Activated CD8-positive, alpha-beta memory T cell treated with anti-CD3 and anti-CD28 coated beads for 36 hours (primary cell): ENCODE measurements at regions not wholly inside any gene's neighbourhood (a gene's known extent, or its start where the extent isn't known, plus 50 kb on each side); places are given as distances from the start of the nearest gene placed in this dataset.
"Not testable (repeated sequence)": the region's sequence is repeated elsewhere in the genome, so short reads cannot be mapped to it uniquely, and the experiment has no call there.

Experiments used
- CTCF ChIA-PET: fragments of 350-600 bp; sonication (Branson Sonifier 250); formaldehyde crosslinking; loops from one replicate; lab custom pipeline; 2021; ENCODE audit warnings: antibody characterized with exemption; lab: Charles Lee
- POLR2A ChIA-PET: fragments of 350-600 bp; sonication (Branson Sonifier 250); formaldehyde crosslinking; loops from one replicate; lab custom pipeline; 2021; ENCODE audit warnings: antibody characterized with exemption; lab: Charles Lee

- ChIA-PET CTCF (no interaction called here), POLR2A (no interaction called here)
These were observed 66.4 kb upstream of the ADGRA1 start for GRCh38 chr10:133021116-133021962.

- ChIA-PET CTCF (no interaction called here), POLR2A (no interaction called here)
These were observed 67.4 kb upstream of the ADGRA1 start for GRCh38 chr10:133020193-133020817.

DNA sequence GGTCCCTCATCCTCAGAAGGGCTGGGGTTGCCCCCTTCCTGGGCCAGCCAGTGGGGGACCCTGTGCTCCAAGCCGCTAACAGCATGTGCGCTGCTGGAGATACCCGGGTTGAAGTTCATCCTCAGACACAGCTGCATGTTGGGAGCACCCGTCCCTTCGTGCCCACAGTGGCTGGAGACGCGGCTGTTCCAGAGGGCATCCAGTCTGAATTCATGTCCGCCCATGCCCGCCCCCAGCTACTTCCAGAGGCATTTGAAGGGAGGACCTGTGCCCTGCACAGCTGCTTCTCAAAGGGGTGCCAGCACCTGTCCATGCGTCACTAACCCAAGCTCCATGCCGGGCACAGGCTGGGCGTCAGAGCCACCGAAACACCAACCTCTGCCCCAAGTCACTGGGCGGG lies 68.1 kb upstream of the ADGRA1 start:
- ChIA-PET POLR2A (no interaction called here), CTCF (no interaction called here)

- CTCF ChIA-PET, result no interaction called here
- POLR2A ChIA-PET, result no interaction called here
These were observed 68.5 kb upstream of the ADGRA1 start for GRCh38 chr10:133019191-133019590.

- POLR2A ChIA-PET, result no interaction called here
- CTCF ChIA-PET, result no interaction called here
These were observed 69.2 kb upstream of the ADGRA1 start for GRCh38 chr10:133018491-133018890.

GRCh38 chr10:133017203-133017601 lies 70.5 kb upstream of the ADGRA1 start:
- POLR2A ChIA-PET, result no interaction called here

DNA sequence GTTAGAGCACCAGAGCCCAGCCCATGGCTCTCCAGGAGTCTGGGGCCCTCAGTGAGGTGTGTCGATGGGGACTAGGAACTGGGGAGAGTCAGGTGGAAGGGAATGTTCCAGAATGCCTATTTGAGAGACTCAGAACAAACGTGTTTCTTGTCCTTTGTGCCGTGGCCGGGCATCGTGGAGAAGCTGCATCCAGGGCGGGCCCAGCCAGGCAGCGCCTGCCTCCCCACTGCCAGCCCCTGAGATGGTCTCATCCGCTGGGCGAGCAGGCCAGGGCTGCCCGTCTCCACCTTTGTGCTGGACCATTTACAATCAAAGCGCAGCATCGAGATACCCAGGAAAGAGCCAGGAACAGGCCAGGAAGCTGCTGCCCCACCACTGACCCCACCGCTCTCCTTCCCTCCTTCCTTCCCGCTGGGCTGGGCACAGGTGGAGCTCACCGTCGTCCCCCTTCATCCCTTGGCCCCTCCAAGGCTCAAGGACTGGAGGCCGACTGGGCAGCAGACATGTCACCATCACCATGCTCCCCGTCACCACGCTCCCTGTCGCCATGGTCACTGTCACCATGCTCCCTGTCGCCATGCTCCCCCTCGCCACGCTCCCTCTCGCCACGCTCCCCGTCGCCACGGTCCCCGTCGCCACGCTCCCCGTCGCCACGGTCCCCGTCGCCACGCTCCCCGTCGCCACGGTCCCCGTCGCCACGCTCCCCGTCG lies 71.1 kb upstream of the ADGRA1 start:
- POLR2A ChIA-PET, result no interaction called here
- CTCF ChIA-PET, result no interaction called here

More at GRCh38 chr10:133017203-133017601, 70.5 kb upstream of the ADGRA1 start:
- CTCF ChIA-PET, result no interaction called here

DNA sequence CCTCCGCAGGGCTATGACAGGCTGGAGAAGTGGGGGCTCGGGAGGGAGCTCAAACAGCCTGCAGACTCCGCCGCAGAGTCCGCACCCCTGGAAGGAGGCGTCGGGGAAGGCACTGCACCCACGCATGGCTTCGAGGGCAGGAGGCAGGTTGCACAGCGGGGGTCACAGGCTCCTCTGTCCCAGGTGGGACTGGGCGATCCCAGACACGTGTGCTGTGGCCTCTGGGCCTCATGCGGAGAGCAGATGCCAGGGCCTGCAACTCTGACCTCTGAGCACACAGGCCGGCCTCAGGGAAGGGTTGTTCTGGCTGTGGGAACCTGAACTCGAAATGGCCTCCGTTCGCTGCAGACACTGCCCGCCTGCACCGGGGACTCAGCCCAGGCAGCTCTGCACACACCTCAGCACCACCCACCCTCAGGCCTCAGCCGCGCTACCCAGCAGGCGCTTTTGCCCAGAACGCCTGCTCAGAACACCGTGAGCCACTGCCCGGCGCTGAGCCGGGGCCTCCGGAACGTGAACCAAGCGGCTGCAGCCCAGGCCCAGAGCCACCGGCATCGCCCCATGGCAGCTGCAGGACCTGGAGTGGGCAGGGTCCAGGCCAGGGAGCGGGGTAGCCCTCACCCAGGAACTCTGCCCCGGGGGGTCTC lies 71.8 kb upstream of the ADGRA1 start:
- ChIA-PET POLR2A (no interaction called here), CTCF (no interaction called here)

DNA sequence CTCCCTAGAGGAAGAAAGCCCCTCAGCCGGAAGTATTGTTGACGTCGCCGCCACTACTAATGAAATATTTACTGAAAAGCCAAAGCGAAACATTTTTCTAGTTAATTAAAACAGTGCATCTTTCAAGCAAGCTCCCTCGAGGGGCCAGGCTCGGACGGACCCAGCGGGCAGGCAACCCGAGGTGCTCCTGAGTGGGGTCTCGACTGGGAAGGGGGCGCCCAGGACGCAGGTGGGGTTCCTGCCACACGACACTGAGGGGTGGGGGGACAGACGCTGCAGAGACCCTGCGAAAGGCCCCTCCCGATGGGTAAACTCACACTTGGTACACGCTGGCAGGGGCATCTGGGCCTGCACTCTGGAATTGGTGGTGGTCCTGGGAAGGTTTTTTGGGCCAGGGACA lies 72.4 kb upstream of the ADGRA1 start:
- POLR2A ChIA-PET, result no interaction called here
- CTCF ChIA-PET, result no interaction called here

DNA sequence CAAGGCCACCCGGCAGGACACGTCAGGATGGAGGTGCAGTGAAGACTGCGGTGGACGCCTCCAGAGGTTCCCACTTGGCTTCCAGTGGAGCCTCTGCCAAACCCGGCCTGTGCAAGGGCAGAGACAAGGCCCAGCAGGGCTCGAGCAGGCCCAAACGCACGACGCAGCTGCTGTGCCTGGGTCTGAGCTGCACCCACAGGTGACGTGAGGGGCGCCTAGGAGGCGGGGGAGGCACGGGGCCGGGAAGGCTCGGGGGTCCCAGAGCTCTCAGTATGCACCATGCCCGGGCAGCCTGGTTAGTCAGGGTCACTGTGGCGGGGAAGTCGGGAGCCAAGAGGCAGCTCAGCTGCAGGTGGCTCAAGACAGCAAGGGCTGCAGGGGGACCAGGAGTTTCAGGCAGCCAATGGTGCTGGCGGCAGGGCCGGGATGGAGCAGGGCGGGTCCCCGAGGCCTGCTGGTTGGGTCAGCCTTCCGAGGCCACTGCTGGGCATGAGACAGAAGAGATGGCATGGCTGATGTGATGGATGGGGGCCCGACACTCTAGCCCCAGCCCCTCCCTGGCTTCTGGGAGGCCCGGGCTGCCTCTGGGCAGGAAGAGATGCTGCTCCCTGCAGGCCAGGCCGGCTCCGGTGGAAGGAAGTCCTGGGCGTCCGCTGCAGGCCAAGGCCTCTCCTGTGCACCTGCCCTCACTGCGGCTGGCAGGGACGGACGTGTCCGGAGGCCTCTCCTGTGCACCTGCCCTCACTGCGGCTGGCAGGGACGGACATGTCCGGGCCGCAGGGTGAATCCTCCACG lies 72.2 kb upstream of the CFAP46 start:
- CTCF ChIA-PET, result no interaction called here
- POLR2A ChIA-PET, result no interaction called here

DNA sequence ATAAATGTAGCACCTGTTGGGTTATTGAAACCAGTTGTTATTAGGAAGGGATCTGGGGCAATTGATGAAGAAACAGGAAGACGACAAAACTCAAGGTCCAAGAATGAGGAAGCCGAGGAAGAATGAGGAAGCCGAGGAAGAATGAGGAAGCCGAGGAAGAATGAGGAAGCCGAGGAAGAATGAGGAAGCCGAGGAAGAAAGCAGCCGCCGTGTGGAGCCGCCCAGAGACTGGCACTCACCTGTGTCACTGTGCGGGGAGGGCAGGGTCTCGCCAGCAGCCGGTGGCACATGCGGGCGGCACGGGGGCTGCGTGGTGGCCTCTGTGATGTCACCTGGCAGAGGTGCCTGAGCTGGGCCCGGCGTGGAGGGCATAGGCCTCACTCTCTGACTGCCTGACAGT lies 71.1 kb upstream of the CFAP46 start:
- ChIA-PET POLR2A (no interaction called here), CTCF (no interaction called here)

DNA sequence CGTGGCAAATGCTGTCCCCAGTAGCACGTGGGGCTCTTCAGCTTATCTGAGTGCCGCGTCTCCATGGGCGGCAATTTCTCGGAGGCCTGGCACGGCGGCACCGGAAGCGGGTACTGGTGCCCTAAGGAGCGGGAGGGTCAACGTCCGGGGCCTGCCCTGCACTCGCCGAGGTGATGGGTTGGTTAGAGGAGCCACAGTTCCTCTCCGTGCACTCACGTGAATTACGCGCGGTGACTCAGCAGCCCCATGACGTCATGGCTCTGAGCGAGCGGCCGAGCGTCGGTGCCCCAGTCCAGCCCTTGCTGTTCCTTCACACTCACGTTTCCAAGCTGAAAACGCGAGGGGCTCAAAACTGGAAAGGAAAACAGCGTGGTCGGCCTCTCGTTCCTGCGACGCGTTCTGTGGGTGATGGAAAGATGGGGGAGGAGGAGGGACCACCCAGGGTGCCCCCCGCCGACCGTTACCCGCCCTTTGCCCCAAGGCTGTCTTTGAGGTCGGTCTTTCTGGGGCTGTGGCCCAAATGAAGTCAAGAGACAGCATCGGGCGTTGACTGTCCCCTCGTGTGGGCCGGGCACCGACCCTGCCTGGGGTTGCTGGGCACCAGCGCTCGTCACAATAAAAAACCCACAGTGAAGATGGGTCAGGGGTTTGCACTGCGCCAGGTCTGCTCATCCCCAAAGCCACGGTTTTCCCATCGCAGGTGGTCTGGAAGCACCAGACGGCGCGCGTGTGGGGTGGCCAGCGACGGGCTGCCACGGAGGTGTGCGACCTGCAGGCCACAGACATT lies 70.4 kb upstream of the CFAP46 start:
- CTCF ChIA-PET, result no interaction called here
- POLR2A ChIA-PET, result no interaction called here

DNA sequence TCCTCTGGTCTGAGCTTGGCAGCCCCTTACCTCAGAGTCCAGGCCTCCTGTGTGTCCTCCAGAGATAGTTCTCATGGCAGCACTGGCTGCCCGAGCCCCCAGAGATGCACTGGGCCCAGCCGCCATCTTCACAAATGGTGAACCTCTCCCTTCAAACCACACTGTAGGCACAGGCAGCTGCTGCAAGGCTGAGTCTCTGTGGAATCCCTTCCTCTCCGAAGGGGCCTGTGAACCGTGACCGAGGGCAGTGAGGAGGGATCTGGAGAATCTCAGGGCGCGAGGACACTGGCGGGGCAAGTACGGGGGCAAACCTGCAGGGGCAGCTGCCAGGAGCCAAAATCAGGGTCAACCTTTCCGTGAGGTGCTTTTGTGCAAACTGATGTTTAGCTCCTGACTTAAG lies 69.5 kb upstream of the CFAP46 start:
- POLR2A ChIA-PET, result no interaction called here

DNA sequence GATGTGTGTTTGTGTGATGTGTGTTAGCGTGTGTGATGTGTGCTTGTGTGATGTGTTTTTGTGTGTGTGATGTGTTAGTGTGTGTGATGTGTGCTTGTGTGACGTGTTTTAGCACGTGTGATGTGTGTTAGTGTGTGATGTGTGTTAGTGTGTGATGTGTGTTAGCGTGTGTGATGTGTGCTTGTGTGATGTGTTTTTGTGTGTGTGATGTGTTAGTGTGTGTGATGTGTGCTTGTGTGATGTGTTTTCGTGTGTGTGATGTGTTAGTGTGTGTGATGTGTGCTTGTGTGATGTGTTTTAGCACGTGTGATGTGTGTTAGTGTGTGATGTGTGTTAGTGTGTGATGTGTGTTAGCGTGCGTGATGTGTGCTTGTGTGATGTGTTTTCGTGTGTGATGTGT lies 69.0 kb upstream of the CFAP46 start:
- POLR2A ChIA-PET, CTCF ChIA-PET: not testable (repeated sequence)

More for the DNA sequence above, 69.5 kb upstream of the CFAP46 start:
- CTCF ChIA-PET, result no interaction called here

GRCh38 chr10:133010843-133011179 lies 68.4 kb upstream of the CFAP46 start:
- POLR2A ChIA-PET, CTCF ChIA-PET: not testable (repeated sequence)

DNA sequence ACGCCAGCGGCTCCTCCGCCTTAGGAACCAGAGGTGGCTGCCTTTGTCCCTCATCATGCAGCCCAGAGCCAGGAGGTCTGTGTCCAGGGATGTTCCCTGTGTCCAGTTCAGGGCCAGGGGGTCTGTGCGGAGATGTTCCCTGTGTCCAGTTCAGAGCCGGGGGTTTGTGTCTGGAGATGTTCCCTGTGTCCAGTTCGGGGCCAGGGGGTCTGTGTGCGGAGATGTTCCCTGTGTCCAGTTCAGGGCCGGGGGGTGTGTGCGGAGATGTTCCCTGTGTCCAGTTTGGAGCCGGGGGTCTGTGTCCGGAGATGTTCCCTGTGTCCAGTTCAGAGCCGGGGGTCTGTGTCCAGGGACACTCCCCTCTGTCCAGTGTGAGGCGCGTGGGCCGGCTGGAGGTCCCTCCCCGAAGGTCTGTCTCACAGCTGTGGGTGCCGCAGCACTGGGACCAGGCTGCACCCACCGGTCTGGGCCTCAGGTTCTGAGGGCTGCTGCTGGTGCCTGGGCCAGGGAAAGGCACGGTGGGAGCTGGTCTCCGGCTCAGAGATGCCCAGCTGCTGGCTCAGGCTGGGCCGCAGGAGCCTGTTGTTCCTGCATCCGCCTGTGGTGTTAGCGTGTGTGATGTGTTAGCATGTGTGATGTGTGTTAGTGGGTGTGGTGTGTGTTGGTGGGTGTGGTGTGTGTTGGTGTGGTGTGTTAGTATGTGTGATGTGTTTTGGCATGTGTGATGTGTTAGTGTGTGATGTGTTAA lies 67.9 kb upstream of the CFAP46 start:
- ChIA-PET CTCF (no interaction called here), POLR2A (no interaction called here)

GRCh38 chr10:133009218-133009950 lies 67.0 kb upstream of the CFAP46 start:
- POLR2A ChIA-PET, result no interaction called here
- CTCF ChIA-PET, result no interaction called here
